ENCODE measurements at regions not wholly inside any gene's neighbourhood (a gene's known extent, or its start where the extent isn't known, plus 50 kb on each side); places are given as distances from the start of the nearest gene placed in this dataset.

DNA sequence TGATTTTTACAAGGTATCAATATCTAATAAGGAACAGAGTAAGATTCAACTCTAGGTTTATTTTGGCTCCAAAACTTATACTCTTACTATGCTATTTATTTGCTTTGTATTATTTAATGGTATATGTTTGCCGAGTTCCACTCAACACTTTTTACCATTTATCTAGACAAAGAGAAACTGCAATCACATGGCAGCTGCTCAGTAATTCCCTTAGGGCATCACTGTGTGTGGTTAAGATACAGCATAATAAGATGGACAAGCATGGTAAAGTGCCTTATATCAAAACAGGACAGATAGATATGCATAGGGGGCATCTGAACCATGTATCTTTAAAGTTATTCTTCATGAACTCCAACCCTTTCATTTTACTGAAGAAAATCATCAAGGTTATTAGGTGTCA, 483.0 kb upstream of the ID4 start:
- Mint-ChIP-seq H3K36me3 (ENCODE audit: insufficient read depth, unreplicated experiment) (no peaks in the 10 kb centered on the region), H3K9me3 (ENCODE audit: unreplicated experiment) (no peaks in the 10 kb centered on the region), H3K4me1 (ENCODE audit: insufficient read depth, unreplicated experiment) (peaks cover 6% of the 10 kb centered on the region), H3K27me3 (ENCODE audit: insufficient read depth, unreplicated experiment) (no peaks in the 10 kb centered on the region), H3K27ac (ENCODE audit: low read depth, unreplicated experiment) (no peak overlapping the region), H3K4me3 (ENCODE audit: unreplicated experiment) (no peak overlapping the region)
- intact Hi-C loops (cut with micrococcal nuclease), result no loop called here
- POLR2A ChIA-PET, result no interaction called here
- CTCF ChIA-PET, result no interaction called here
- no peak for DNase-seq (ENCODE audit: unreplicated experiment)
- TF ChIP-seq, protein P1, sequence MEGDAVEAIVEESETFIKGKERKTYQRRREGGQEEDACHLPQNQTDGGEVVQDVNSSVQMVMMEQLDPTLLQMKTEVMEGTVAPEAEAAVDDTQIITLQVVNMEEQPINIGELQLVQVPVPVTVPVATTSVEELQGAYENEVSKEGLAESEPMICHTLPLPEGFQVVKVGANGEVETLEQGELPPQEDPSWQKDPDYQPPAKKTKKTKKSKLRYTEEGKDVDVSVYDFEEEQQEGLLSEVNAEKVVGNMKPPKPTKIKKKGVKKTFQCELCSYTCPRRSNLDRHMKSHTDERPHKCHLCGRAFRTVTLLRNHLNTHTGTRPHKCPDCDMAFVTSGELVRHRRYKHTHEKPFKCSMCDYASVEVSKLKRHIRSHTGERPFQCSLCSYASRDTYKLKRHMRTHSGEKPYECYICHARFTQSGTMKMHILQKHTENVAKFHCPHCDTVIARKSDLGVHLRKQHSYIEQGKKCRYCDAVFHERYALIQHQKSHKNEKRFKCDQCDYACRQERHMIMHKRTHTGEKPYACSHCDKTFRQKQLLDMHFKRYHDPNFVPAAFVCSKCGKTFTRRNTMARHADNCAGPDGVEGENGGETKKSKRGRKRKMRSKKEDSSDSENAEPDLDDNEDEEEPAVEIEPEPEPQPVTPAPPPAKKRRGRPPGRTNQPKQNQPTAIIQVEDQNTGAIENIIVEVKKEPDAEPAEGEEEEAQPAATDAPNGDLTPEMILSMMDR (IDR thresholded peaks at IDR 0.05; ENCODE audit: unreplicated experiment), result no peak
- no TSS peak for BruUV-seq (replicated peaks)

DNA sequence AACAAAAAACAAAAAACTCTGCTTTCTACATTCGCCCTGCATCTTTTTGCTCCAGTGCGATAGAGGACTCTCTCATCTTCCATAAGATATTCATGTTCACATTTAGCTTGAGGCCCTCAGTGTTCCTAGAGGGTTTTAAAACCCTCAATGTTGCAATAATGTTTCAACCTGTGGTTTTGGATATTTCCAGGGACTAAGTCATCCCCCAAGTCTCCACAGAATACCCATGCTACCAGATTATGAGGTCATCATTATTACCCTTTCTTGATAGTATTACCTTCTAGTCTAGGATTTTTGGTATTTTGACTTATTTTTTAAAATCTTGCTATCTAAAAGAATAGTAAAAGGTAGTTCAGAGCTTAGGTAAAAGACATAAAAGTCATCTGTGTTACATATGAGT, 480.5 kb upstream of the ID4 start:
- ChIA-PET POLR2A (no interaction called here), CTCF (interaction anchor here (0.6 kb wide), 1 partner anchor 12 kb away, joined by 3 read pairs; no protein-coding TSS in a partner anchor)
- Mint-ChIP-seq H3K4me3 (ENCODE audit: unreplicated experiment) (no peak overlapping the region), H3K27ac (ENCODE audit: low read depth, unreplicated experiment) (no peak overlapping the region), H3K36me3 (ENCODE audit: insufficient read depth, unreplicated experiment) (no peaks in the 10 kb centered on the region), H3K9me3 (ENCODE audit: unreplicated experiment) (no peaks in the 10 kb centered on the region), H3K4me1 (ENCODE audit: insufficient read depth, unreplicated experiment) (peaks cover 10% of the 10 kb centered on the region), H3K27me3 (ENCODE audit: insufficient read depth, unreplicated experiment) (no peaks in the 10 kb centered on the region)
- TF ChIP-seq, protein P1 (IDR thresholded peaks at IDR 0.05; ENCODE audit: unreplicated experiment), result no peak
- BruUV-seq (replicated peaks), result no TSS peak
- intact Hi-C loops (cut with micrococcal nuclease), result no loop called here
- peak; percentile 25 for DNase-seq (ENCODE audit: unreplicated experiment)

DNA sequence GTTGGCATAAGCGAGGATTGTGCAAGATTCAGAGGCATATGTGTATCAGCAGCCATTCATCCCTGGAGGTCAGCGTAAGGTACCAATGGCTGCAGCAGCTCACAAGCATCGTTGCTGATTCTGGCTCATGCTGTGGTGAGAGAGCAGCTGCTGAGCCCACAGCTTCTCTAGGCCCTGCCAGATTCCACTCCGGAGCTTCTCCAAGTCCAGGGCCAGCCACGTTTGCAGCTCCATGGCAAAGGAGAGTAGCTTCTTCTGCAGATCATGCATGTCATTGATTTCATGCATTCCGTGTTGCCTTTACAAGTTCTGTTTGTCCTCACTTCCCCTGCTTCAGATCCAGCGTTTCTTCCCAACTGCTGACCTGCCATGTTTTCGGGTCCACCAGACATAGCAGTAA, 474.8 kb upstream of the ID4 start:
- no peak overlapping the region for H3K4me3 Mint-ChIP-seq (ENCODE audit: unreplicated experiment)
- intact Hi-C loops (cut with micrococcal nuclease), result no loop called here
- H3K4me1 Mint-ChIP-seq (ENCODE audit: insufficient read depth, unreplicated experiment), result peaks cover 5% of the 10 kb centered on the region
- no peaks in the 10 kb centered on the region for H3K9me3 Mint-ChIP-seq (ENCODE audit: unreplicated experiment)
- ChIA-PET CTCF (no interaction called here), POLR2A (no interaction called here)
- TF ChIP-seq, protein P1 (IDR thresholded peaks at IDR 0.05; ENCODE audit: unreplicated experiment), result no peak
- no peak for DNase-seq (ENCODE audit: unreplicated experiment)
- H3K27me3 Mint-ChIP-seq (ENCODE audit: insufficient read depth, unreplicated experiment), result no peaks in the 10 kb centered on the region
- BruUV-seq (replicated peaks), result no TSS peak
- no peak overlapping the region for H3K27ac Mint-ChIP-seq (ENCODE audit: low read depth, unreplicated experiment)
- H3K36me3 Mint-ChIP-seq (ENCODE audit: insufficient read depth, unreplicated experiment), result no peaks in the 10 kb centered on the region

DNA sequence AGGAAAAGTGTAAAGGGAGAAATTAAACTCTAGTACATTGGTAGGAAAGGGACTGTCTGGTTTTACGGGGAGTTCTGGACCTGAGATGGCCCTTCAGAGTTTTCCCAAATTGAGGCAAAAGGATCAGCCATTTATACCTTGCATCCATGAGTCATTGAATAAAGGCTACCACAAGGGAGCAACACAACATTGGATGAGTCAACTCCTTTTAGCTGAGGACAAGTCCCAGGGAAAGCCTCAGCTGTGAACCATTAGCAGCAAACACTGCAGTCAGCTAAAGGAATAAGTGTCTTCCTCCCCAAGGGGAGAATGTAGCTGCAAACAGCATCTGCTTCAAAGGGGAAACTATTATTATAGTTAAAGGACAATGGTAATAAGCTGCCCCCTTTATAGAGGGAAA, 468.7 kb upstream of the ID4 start:
- H3K27ac Mint-ChIP-seq (ENCODE audit: low read depth, unreplicated experiment), result no peak overlapping the region
- intact Hi-C loops (cut with micrococcal nuclease), result loop anchor here (1.0 kb wide), 1 partner anchor 484 kb away; no protein-coding TSS in a partner anchor
- TF ChIP-seq, protein P1 (IDR thresholded peaks at IDR 0.05; ENCODE audit: unreplicated experiment), result peak; percentile 19
- no TSS peak for BruUV-seq (replicated peaks)
- ChIA-PET POLR2A (interaction anchor here (0.6 kb wide), 1 partner anchor 514 kb away, joined by 3 read pairs; no protein-coding TSS in a partner anchor), CTCF (interaction anchor here (0.5 to 1.2 kb wide), 5 partner anchors 10 to 483 kb away, joined by 3 to 5 read pairs (median 4); no protein-coding TSS in a partner anchor)
- H3K36me3 Mint-ChIP-seq (ENCODE audit: insufficient read depth, unreplicated experiment), result no peaks in the 10 kb centered on the region
- DNase-seq (ENCODE audit: unreplicated experiment), result peak; percentile 65
- peaks cover 21% of the 10 kb centered on the region for H3K27me3 Mint-ChIP-seq (ENCODE audit: insufficient read depth, unreplicated experiment)
- H3K4me3 Mint-ChIP-seq (ENCODE audit: unreplicated experiment), result no peak overlapping the region
- H3K9me3 Mint-ChIP-seq (ENCODE audit: unreplicated experiment), result no peaks in the 10 kb centered on the region
- no peaks in the 10 kb centered on the region for H3K4me1 Mint-ChIP-seq (ENCODE audit: insufficient read depth, unreplicated experiment)

Measured in MCF 10A (cell line).